ENCODE measurements at regions not wholly inside any gene's neighbourhood (a gene's known extent, or its start where the extent isn't known, plus 50 kb on each side); places are given as distances from the start of the nearest gene placed in this dataset.

- H3K9ac ChIP-seq (ENCODE audit: insufficient read length, low read depth): no peak overlapping the region
- H3K9me3 ChIP-seq (ENCODE audit: insufficient read depth, low read length): no peaks in the 10 kb centered on the region
- TF ChIP-seq SUZ12 (IDR thresholded peaks at IDR 0.05; ENCODE audit: extremely low read depth, insufficient read depth, insufficient read length) (no peak), ZNF274 (IDR thresholded peaks at IDR 0.05; ENCODE audit: low read depth, low read length) (no peak), YY1 (IDR thresholded peaks at IDR 0.05; ENCODE audit: insufficient read depth, insufficient read length) (no peak)
Measured at GRCh38 chr5:154107010-154107409, 68.2 kb downstream of the MFAP3 start.

GRCh38 chr5:154107756-154108155 lies 69.0 kb downstream of the MFAP3 start:
- Histone ChIP-seq H3K9ac (ENCODE audit: insufficient read length, low read depth) (no peak overlapping the region), H3K4me1 (ENCODE audit: insufficient read depth, insufficient read length) (peaks cover 3% of the 10 kb centered on the region), H3K4me3 (ENCODE audit: insufficient read length, low read depth) (no peak overlapping the region), H3K9me3 (ENCODE audit: insufficient read depth, low read length) (no peaks in the 10 kb centered on the region), H3K36me3 (ENCODE audit: insufficient read depth, insufficient read length, low read length) (no peaks in the 10 kb centered on the region), H3K27me3 (ENCODE audit: insufficient read depth, insufficient read length) (no peaks in the 10 kb centered on the region)
- DNase-seq (ENCODE audit: low read depth, low spot score): peak; percentile 77
- no peak for TF ChIP-seq SUZ12 (IDR thresholded peaks at IDR 0.05; ENCODE audit: extremely low read depth, insufficient read depth, insufficient read length)

More at GRCh38 chr5:154107010-154107409, 68.2 kb downstream of the MFAP3 start:
- Histone ChIP-seq H3K36me3 (ENCODE audit: insufficient read depth, insufficient read length, low read length) (no peaks in the 10 kb centered on the region), H3K4me3 (ENCODE audit: insufficient read length, low read depth) (no peak overlapping the region), H3K4me1 (ENCODE audit: insufficient read depth, insufficient read length) (peaks cover 3% of the 10 kb centered on the region), H3K27me3 (ENCODE audit: insufficient read depth, insufficient read length) (no peaks in the 10 kb centered on the region)
- DNase-seq (ENCODE audit: low read depth, low spot score): no peak

- DNase-seq (ENCODE audit: low read depth, low spot score): no peak
- H3K36me3 ChIP-seq (ENCODE audit: insufficient read depth, insufficient read length, low read length): no peaks in the 10 kb centered on the region
- no peak for TF ChIP-seq YY1 (IDR thresholded peaks at IDR 0.05; ENCODE audit: insufficient read depth, insufficient read length)
- TF ChIP-seq ZNF274 (IDR thresholded peaks at IDR 0.05; ENCODE audit: low read depth, low read length): no peak
- no peak for TF ChIP-seq SUZ12 (IDR thresholded peaks at IDR 0.05; ENCODE audit: extremely low read depth, insufficient read depth, insufficient read length)
Measured at GRCh38 chr5:154109416-154110106, 70.8 kb downstream of the MFAP3 start.

GRCh38 chr5:154110107-154110453 lies 71.3 kb downstream of the MFAP3 start:
- no peaks in the 10 kb centered on the region for H3K27me3 ChIP-seq (ENCODE audit: insufficient read depth, insufficient read length)
- no peak overlapping the region for H3K4me3 ChIP-seq (ENCODE audit: insufficient read length, low read depth)
- H3K9me3 ChIP-seq (ENCODE audit: insufficient read depth, low read length): no peaks in the 10 kb centered on the region
- H3K9ac ChIP-seq (ENCODE audit: insufficient read length, low read depth): no peak overlapping the region
- DNase-seq (ENCODE audit: low read depth, low spot score): no peak
- TF ChIP-seq ZNF274 (IDR thresholded peaks at IDR 0.05; ENCODE audit: low read depth, low read length) (no peak), YY1 (IDR thresholded peaks at IDR 0.05; ENCODE audit: insufficient read depth, insufficient read length) (no peak), SUZ12 (IDR thresholded peaks at IDR 0.05; ENCODE audit: extremely low read depth, insufficient read depth, insufficient read length) (no peak)
- H3K36me3 ChIP-seq (ENCODE audit: insufficient read depth, insufficient read length, low read length): no peaks in the 10 kb centered on the region
- no peaks in the 10 kb centered on the region for H3K4me1 ChIP-seq (ENCODE audit: insufficient read depth, insufficient read length)

More at GRCh38 chr5:154109416-154110106, 70.8 kb downstream of the MFAP3 start:
- Histone ChIP-seq H3K4me3 (ENCODE audit: insufficient read length, low read depth) (no peak overlapping the region), H3K27me3 (ENCODE audit: insufficient read depth, insufficient read length) (no peaks in the 10 kb centered on the region), H3K4me1 (ENCODE audit: insufficient read depth, insufficient read length) (no peaks in the 10 kb centered on the region), H3K9ac (ENCODE audit: insufficient read length, low read depth) (no peak overlapping the region), H3K9me3 (ENCODE audit: insufficient read depth, low read length) (no peaks in the 10 kb centered on the region)

GRCh38 chr5:154110716-154111115 lies 71.9 kb downstream of the MFAP3 start:
- no peaks in the 10 kb centered on the region for H3K27me3 ChIP-seq (ENCODE audit: insufficient read depth, insufficient read length)
- no peaks in the 10 kb centered on the region for H3K36me3 ChIP-seq (ENCODE audit: insufficient read depth, insufficient read length, low read length)
- no peak overlapping the region for H3K4me3 ChIP-seq (ENCODE audit: insufficient read length, low read depth)
- no peaks in the 10 kb centered on the region for H3K4me1 ChIP-seq (ENCODE audit: insufficient read depth, insufficient read length)
- DNase-seq (ENCODE audit: low read depth, low spot score): no peak
- no peaks in the 10 kb centered on the region for H3K9me3 ChIP-seq (ENCODE audit: insufficient read depth, low read length)
- no peak overlapping the region for H3K9ac ChIP-seq (ENCODE audit: insufficient read length, low read depth)
- no peak for TF ChIP-seq SUZ12 (IDR thresholded peaks at IDR 0.05; ENCODE audit: extremely low read depth, insufficient read depth, insufficient read length)
- TF ChIP-seq YY1 (IDR thresholded peaks at IDR 0.05; ENCODE audit: insufficient read depth, insufficient read length): no peak
- TF ChIP-seq ZNF274 (IDR thresholded peaks at IDR 0.05; ENCODE audit: low read depth, low read length): no peak

- TF ChIP-seq SUZ12 (IDR thresholded peaks at IDR 0.05; ENCODE audit: extremely low read depth, insufficient read depth, insufficient read length) (no peak), YY1 (IDR thresholded peaks at IDR 0.05; ENCODE audit: insufficient read depth, insufficient read length) (no peak), ZNF274 (IDR thresholded peaks at IDR 0.05; ENCODE audit: low read depth, low read length) (no peak)
- Histone ChIP-seq H3K9ac (ENCODE audit: insufficient read length, low read depth) (no peak overlapping the region), H3K9me3 (ENCODE audit: insufficient read depth, low read length) (no peaks in the 10 kb centered on the region), H3K27me3 (ENCODE audit: insufficient read depth, insufficient read length) (no peaks in the 10 kb centered on the region), H3K4me3 (ENCODE audit: insufficient read length, low read depth) (no peak overlapping the region), H3K36me3 (ENCODE audit: insufficient read depth, insufficient read length, low read length) (no peaks in the 10 kb centered on the region), H3K4me1 (ENCODE audit: insufficient read depth, insufficient read length) (no peaks in the 10 kb centered on the region)
- no peak for DNase-seq (ENCODE audit: low read depth, low spot score)
Measured at GRCh38 chr5:154111214-154111613, 72.4 kb downstream of the MFAP3 start.

GRCh38 chr5:154112255-154112654 lies 73.5 kb downstream of the MFAP3 start:
- Histone ChIP-seq H3K4me1 (ENCODE audit: insufficient read depth, insufficient read length) (no peaks in the 10 kb centered on the region), H3K9ac (ENCODE audit: insufficient read length, low read depth) (no peak overlapping the region), H3K36me3 (ENCODE audit: insufficient read depth, insufficient read length, low read length) (no peaks in the 10 kb centered on the region), H3K4me3 (ENCODE audit: insufficient read length, low read depth) (no peak overlapping the region), H3K9me3 (ENCODE audit: insufficient read depth, low read length) (no peaks in the 10 kb centered on the region), H3K27me3 (ENCODE audit: insufficient read depth, insufficient read length) (no peaks in the 10 kb centered on the region)
- no peak for TF ChIP-seq SUZ12 (IDR thresholded peaks at IDR 0.05; ENCODE audit: extremely low read depth, insufficient read depth, insufficient read length)
- TF ChIP-seq ZNF274 (IDR thresholded peaks at IDR 0.05; ENCODE audit: low read depth, low read length): no peak
- no peak for DNase-seq (ENCODE audit: low read depth, low spot score)
